GM19025 (cell line): ENCODE measurements at regions not wholly inside any gene's neighbourhood (a gene's known extent, or its start where the extent isn't known, plus 50 kb on each side); places are given as distances from the start of the nearest gene placed in this dataset.
A peak's percentile ranks its signal among the peaks of the same experiment; 100 is the strongest.

Experiments
- ATAC-seq: cut with Tn5 transposase; IDR thresholded peaks from one replicate; pipeline ENCODE4 v1.9.1; 2021; ENCODE audit warnings: mild to moderate bottlenecking, low read depth, moderate library complexity; ENCODE audit not compliant: unreplicated experiment

GRCh38 chr3:147832611-147833010, 423.4 kb downstream of the ZIC1 start:
- ATAC-seq: no peak

- ATAC-seq: no peak
Observed at GRCh38 chr3:147836330-147836729, 427.2 kb downstream of the ZIC1 start.

DNA sequence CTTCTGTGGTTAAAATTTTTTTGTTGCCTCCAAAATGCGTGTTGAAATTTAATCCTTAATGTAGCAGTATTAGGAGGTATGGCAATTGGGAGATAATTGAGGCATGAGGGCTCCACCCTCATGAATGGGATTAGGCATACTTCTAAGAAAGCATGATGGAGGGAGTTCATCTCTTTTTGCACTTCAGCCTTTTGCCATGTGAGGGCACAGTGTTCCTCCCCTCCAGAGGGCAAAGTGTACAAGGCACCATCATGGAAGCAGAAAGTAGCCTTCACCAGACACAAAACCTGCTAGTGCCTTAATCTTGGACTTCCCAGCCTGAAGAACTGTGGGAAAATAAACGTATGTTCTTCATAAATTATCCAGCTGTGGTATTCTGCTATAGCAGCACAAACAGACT, 429.5 kb downstream of the ZIC1 start:
- no peak for ATAC-seq

DNA sequence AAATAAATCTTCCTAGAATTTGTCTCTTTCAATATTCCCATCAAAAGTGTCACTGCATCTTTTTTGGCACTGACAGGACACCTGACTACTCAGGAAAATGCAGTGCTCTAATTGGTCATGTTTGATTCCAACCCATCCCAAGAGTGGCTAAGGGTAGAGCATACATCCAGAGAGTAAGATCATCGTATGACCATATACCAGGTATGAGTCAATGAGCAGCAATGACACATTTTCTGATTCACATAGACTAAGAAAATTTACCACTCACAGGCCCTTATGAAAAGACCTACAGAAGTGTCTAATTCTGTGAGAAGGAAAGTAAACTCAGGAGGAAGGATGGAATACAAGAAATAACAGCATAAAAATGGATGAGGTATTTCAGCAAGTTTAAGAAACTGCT, 434.2 kb downstream of the ZIC1 start:
- no peak for ATAC-seq

GRCh38 chr3:147846293-147846692, 437.1 kb downstream of the ZIC1 start:
- ATAC-seq: no peak

DNA sequence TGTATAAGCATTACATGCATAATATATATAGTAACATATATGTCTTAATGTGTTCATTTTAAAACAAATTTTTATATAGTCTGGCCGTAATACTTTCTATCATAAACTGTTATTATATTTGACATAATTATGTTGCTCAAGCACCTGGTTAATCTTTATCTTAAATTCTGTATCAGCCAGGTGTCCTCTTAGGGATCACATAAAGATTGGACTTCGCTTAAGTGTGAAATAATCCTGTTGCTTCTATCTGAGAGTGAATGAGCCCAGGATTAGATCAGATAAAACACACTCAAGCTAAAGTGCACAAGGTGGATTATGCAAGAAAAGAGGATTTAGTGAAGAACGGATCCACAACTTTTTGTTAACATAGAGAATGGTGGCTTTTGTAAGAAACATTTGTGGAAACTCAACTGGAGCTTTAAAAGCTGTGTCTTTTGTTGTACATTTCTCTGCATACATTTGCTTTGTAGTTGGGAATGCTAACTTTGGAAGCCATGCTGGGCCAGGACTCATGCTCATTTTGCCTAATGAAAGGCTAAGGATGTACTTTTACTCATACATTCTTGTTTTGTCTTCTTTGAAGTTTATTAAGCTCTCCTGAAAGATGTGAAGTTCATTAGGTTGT, 437.8 kb downstream of the ZIC1 start:
- ATAC-seq: no peak

- no peak for ATAC-seq
Observed at GRCh38 chr3:147851062-147851461, 441.9 kb downstream of the ZIC1 start.

- no peak for ATAC-seq
Observed at GRCh38 chr3:147854542-147854941, 445.4 kb downstream of the ZIC1 start.

DNA sequence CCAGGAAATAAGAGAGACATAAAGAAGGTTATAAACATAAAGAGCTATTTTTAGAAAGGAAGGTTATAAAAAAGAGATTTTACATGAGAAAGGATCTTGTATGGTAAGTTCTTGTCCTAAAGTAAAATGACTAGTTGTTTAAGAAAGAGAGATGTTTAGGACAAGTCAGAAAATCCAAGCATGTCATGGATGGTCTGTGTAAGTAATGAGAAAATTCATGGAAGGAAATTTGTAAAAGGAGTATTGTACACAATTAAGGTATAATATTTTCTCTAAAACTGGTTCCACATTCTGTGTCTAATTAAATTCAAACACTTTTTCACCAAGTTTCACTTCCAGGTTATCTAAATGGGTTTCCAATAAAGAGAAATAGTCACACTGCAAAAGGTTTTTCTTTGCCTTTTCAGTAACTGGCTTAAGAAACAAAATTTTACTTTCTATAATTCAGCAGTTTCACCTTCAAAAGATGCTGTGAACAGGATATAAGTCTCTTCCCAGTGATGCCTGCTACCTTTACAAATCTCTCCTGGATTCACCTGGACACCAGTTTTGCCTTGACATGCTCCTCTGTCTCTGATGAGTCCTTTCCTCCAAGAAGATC, 455.7 kb downstream of the ZIC1 start:
- ATAC-seq: no peak

- ATAC-seq: no peak
Observed at GRCh38 chr3:147866561-147866960, 457.4 kb downstream of the ZIC1 start.

- ATAC-seq: peak; percentile 60
Observed at GRCh38 chr3:147872568-147872967, 463.4 kb downstream of the ZIC1 start.

DNA sequence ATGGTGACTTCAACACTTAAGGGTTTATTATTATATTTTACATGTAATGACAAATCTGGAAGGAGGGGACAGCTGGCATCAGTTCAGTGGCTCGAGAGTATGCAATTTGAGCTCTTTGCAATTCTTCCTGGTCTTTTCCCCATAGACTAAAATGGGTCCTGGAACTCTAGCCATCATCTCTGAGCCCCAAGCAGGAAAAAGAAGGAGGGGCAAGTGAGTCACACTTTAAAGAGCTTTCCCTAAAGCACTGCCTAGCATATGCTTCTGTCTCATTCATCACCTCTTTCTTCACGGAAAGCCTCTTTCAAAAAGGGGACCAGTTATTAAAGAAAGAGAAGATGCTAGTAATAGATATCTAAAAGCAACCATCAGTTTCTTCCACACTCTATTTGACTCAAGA, 466.3 kb downstream of the ZIC1 start:
- ATAC-seq: no peak

DNA sequence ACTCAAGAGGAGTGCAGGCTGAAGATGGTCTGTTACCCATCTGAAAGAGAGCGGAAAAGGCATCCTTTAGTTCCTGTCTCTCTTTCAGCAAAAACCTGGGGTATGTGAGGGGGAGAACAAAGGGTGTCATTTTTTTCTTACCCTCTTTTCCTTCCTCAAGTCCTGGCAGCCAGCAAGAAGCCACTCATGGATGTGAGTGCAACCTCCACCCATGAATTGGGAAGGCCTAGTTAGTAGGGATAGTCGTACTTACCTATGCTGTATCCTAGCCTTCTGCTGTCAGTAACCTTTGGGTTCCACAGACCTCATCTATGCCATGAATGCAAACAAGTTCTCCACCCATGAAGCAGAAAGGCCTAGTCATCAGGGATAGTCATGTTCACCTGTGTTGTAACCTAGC, 472.8 kb downstream of the ZIC1 start:
- no peak for ATAC-seq

DNA sequence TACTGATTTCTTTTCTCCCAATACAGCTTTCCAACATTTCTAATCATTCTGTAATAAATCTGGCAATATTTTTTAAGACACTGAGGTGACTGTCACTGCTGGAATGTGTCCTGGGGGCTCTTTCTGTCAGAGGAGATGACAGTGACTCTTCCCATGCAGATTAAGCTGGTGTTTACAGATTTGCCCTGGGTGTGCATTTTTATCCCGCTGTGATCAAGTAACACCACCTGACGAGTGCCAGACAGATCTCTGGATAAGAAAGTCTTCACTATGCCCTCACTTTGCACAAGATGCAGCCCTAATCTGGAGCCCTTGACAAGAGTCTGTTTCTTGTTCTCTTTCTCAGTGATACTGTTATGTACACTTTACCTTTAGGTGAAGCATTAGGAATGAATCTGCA, 477.7 kb downstream of the ZIC1 start:
- ATAC-seq: no peak

- ATAC-seq: no peak
Observed at GRCh38 chr3:147887797-147888196, 478.6 kb downstream of the ZIC1 start.

DNA sequence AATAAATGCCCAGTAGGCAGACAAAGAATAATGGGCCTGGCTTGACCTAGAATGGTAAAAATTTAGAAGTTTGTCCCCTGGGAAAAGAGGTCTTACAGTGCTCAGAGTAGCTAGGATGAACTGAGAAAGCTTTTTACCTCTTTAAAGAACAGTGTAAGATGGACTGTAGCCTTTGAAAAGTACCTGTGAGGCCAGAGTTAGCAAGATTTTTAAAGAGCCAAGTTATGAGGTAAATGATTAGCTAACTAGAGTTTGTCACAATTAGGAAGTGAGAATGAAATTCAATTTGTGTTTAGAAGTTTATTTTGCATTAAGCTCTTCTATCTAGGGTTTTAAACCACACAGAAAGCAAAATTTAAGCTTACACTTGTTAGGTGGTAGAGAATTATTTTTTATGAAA, 480.9 kb downstream of the ZIC1 start:
- ATAC-seq: peak; percentile 92

GRCh38 chr3:147895509-147895908, 486.3 kb downstream of the ZIC1 start:
- ATAC-seq: no peak

GRCh38 chr3:147900851-147901250, 491.7 kb downstream of the ZIC1 start:
- no peak for ATAC-seq

GRCh38 chr3:147903026-147903425, 493.9 kb downstream of the ZIC1 start:
- no peak for ATAC-seq

DNA sequence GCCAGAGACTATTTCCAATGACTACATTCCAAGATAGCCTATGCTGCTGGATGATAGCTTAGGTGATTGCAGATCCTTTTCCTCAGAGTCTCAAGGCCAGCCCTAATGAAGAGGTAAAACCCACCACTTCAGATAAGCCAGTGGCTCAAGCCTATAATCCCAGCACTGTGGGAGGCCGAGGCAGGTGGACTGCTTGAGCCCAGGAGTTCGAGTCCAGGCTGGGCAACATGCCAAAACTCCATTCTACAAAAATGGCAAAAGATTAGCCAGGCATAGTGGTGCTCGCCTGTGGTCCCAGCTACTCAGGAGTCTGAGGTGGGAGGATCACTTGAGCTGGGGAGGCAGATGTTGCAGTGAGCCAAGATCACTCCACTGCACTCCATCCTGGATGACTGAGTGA, 495.3 kb downstream of the ZIC1 start:
- no peak for ATAC-seq

DNA sequence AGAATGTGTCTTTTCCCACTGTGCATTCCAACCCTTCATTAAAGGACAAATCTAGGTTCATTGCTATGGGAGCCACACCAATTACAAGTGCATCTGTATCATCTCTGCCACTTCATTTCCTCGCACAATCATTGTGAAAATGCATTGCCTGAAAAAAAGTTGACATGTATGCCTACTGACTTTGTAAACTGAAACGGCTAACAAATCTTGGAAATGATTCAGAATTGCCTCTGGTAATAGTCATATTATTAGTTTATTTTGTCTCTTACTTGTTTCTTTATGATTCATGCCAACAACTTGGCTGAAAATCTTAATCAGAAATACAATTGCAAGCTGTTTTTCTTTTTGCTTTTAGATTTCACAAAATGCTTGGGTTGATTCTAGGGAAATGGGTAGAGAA, 497.1 kb downstream of the ZIC1 start:
- ATAC-seq: no peak

GRCh38 chr3:147914532-147914931, 505.4 kb downstream of the ZIC1 start:
- ATAC-seq: peak; percentile 21

- peak; percentile 40 for ATAC-seq
Observed at GRCh38 chr3:147915057-147915456, 505.9 kb downstream of the ZIC1 start.
